PFSK-1 (cell line): ENCODE measurements at regions not wholly inside any gene's neighbourhood (a gene's known extent, or its start where the extent isn't known, plus 50 kb on each side); places are given as distances from the start of the nearest gene placed in this dataset.

Experiments
- POLR2AphosphoS5 ChIP-seq: IDR thresholded peaks from 2 replicates; pipeline ENCODE4 v1.6.1; 2012; ENCODE audit warnings: low read depth, mild to moderate bottlenecking, control low read depth, low read length, moderate library complexity
- SIN3A ChIP-seq: IDR thresholded peaks from 2 replicates; pipeline ENCODE4 v1.6.1; 2012; ENCODE audit warnings: mild to moderate bottlenecking, low read length, moderate library complexity, borderline replicate concordance; ENCODE audit not compliant: insufficient read depth
- TAF1 ChIP-seq: IDR thresholded peaks from 2 replicates; pipeline ENCODE4 v1.6.1; 2012; ENCODE audit warnings: low read length, control low read depth, borderline replicate concordance; ENCODE audit not compliant: insufficient read depth

- TF ChIP-seq POLR2AphosphoS5 (no peak), TAF1 (no peak), SIN3A (no peak)
Measured at GRCh38 chr6:146950351-146950835, 253.8 kb upstream of the STXBP5 start.
